Prostate gland (tissue), 2 donors: ENCODE measurements at regions not wholly inside any gene's neighbourhood (a gene's known extent, or its start where the extent isn't known, plus 50 kb on each side); places are given as distances from the start of the nearest gene placed in this dataset.
"Not testable (repeated sequence)": the region's sequence is repeated elsewhere in the genome, so short reads cannot be mapped to it uniquely, and the experiment has no call there.

Source experiments
- DNase-seq: peaks from one replicate; pipeline ENCODE4 v3.0.0-alpha.2; 2019; ENCODE audit warnings: low spot score
- H3K27ac ChIP-seq, 2 donors: fragments of 200-600 bp; sonication (generic); 2 replicates each; pipeline ENCODE4 v1.5.1; 2017 to 2019
- H3K27me3 ChIP-seq: fragments of 200-600 bp; sonication (generic); replicated peaks from 2 replicates; pipeline ENCODE4 v1.5.1; 2019; ENCODE audit not compliant: insufficient read depth
- H3K36me3 ChIP-seq, 2 donors: fragments of 200-600 bp; sonication (generic); 1 replicate in 1 of 2; 2 replicates in 1 of 2; pipeline versions ENCODE4 v1.5.1 to v1.8.1; 2017 to 2019
- H3K4me1 ChIP-seq: fragments of 200-600 bp; sonication (generic); replicated peaks from 2 replicates; pipeline ENCODE4 v1.5.1; 2019
- H3K4me3 ChIP-seq, 2 donors: fragments of 200-600 bp; sonication (generic); 2 replicates each; pipeline ENCODE4 v1.5.1; 2017 to 2019
- H3K9me3 ChIP-seq: fragments of 200-600 bp; sonication (generic); 2 replicates; pipeline ENCODE4 v1.5.1; 2017
- CTCF ChIP-seq, 4 experiments: fragments of 200-600 bp in 2 of 4; fragments of 450-650 bp in 2 of 4; sonication (generic) in 2 of 4; IDR thresholded peaks; 1 replicate in 3 of 4; 2 replicates in 1 of 4; pipeline ENCODE4 v1.5.1; 2016 to 2019; ENCODE audit warnings: antibody characterized with exemption in 4 of 4, mild to moderate bottlenecking in 2 of 4, moderate library complexity in 2 of 4
- POLR2A ChIP-seq: fragments of 450-650 bp; IDR thresholded peaks from one replicate; pipeline ENCODE4 v1.6.1; 2016; ENCODE audit warnings: antibody characterized with exemption, mild to moderate bottlenecking
- POLR2AphosphoS5 ChIP-seq: sonication (generic); formaldehyde crosslinking; IDR thresholded peaks from one replicate; pipeline ENCODE4 v1.6.1; 2017; ENCODE audit warnings: antibody characterized with exemption
- WGBS: methylation state at CpG from one replicate; pipeline ENCODE4 v1.1.5; 2018; 5-methylcytosine and 5-hydroxymethylcytosine counted together
- intact Hi-C: fragments of 100-400 bp; cut with DNase I; formaldehyde crosslinking; loops from one replicate; pipeline ENCODE4 v1.14.2; 2022

- H3K27me3 ChIP-seq = no peaks in the 10 kb centered on the region
- H3K4me3 ChIP-seq = no peak overlapping the region
- no peaks in the 10 kb centered on the region for H3K9me3 ChIP-seq
- TF ChIP-seq CTCF (IDR thresholded peaks at IDR 0.05) (no peak), POLR2AphosphoS5 (no peak), POLR2A (no peak)
- no peak for DNase-seq
- 80% methylated on average over 1 of the region's 1 CpG for WGBS
- intact Hi-C loops = no loop called here
- no peak overlapping the region for H3K27ac ChIP-seq
- no peaks in the 10 kb centered on the region for H3K36me3 ChIP-seq
- H3K4me1 ChIP-seq = no peaks in the 10 kb centered on the region
Measured at GRCh38 chr3:174365796-174366195, 493.3 kb upstream of the NAALADL2 start.

- H3K4me3 ChIP-seq, DNase-seq, H3K36me3 ChIP-seq, H3K27ac ChIP-seq, intact Hi-C loops, H3K27me3 ChIP-seq, H3K4me1 ChIP-seq, H3K9me3 ChIP-seq: not testable (repeated sequence)
- 79% methylated on average over 5 of the region's 5 CpGs for WGBS
Measured at GRCh38 chr3:174366904-174367303, 492.2 kb upstream of the NAALADL2 start.

GRCh38 chr3:174376346-174376745 lies 482.8 kb upstream of the NAALADL2 start:
- TF ChIP-seq POLR2A (no peak), CTCF (IDR thresholded peaks at IDR 0.05) (no peak), POLR2AphosphoS5 (no peak)
- Histone ChIP-seq H3K36me3 (no peaks in the 10 kb centered on the region), H3K27ac (no peak overlapping the region), H3K4me3 (no peak overlapping the region), H3K9me3 (no peaks in the 10 kb centered on the region), H3K27me3 (no peaks in the 10 kb centered on the region), H3K4me1 (no peaks in the 10 kb centered on the region)
- intact Hi-C loops = no loop called here
- no peak for DNase-seq

DNA sequence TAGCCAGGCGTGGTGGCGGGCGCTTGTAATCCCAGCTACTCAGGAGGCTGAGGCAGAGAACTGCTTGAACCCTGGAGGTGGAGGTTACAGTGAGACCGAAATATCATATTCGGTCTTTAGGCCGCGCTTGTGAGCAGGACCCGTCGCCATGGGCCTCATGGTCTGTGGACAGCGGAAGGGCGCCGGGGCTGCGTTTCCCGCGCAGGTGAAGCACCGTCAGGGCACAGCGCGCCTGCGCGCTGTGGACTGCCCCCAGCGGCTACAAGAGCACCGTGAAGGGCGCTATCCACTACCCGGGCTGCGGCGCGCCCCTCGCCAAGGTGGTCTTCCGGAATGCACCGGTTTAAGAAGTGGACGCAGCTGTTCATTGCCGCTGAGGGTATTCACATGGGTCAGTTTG lies 482.0 kb upstream of the NAALADL2 start:
- Histone ChIP-seq H3K9me3 (no peaks in the 10 kb centered on the region), H3K36me3 (no peaks in the 10 kb centered on the region), H3K27ac (no peak overlapping the region), H3K4me1 (no peaks in the 10 kb centered on the region), H3K27me3 (no peaks in the 10 kb centered on the region), H3K4me3 (no peak overlapping the region)
- WGBS = 95% methylated on average over 32 of the region's 32 CpGs
- TF ChIP-seq CTCF (IDR thresholded peaks at IDR 0.05) (no peak), POLR2A (no peak), POLR2AphosphoS5 (no peak)
- no peak for DNase-seq
- intact Hi-C loops = no loop called here

- 98% methylated on average over 13 of the region's 13 CpGs for WGBS
- DNase-seq = no peak
- intact Hi-C loops = no loop called here
- no peaks in the 10 kb centered on the region for H3K36me3 ChIP-seq
- TF ChIP-seq POLR2A (no peak), POLR2AphosphoS5 (no peak), CTCF (IDR thresholded peaks at IDR 0.05) (no peak)
- no peak overlapping the region for H3K27ac ChIP-seq
- no peak overlapping the region for H3K4me3 ChIP-seq
- H3K9me3 ChIP-seq = no peaks in the 10 kb centered on the region
- H3K4me1 ChIP-seq = no peaks in the 10 kb centered on the region
- no peaks in the 10 kb centered on the region for H3K27me3 ChIP-seq
Measured at GRCh38 chr3:174377684-174378083, 481.4 kb upstream of the NAALADL2 start.

DNA sequence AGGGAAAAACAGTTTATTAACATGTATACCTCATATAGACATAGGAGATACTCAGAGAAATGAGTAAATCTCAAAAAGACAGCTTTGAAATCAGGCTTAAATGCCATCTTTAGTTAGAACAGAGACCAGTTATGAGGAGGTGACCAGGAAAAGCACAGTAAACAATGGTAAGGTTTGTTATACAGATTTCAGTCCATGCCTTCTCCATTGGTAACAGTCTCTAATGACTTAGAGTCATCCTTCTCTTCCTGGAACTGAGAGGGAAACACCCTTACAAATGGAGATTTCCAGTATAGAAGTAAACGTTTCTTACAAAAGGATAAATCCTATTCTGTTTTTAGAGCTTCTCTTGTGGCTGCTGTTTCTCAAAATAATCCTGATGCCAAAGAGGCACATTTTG lies 476.3 kb upstream of the NAALADL2 start:
- intact Hi-C loops = no loop called here
- WGBS = 72% methylated on average over 1 of the region's 1 CpG
- Histone ChIP-seq H3K4me1 (no peaks in the 10 kb centered on the region), H3K27me3 (no peaks in the 10 kb centered on the region), H3K36me3 (no peaks in the 10 kb centered on the region), H3K4me3 (no peak overlapping the region), H3K27ac (no peak overlapping the region), H3K9me3 (no peaks in the 10 kb centered on the region)
- TF ChIP-seq POLR2AphosphoS5 (no peak), CTCF (IDR thresholded peaks at IDR 0.05) (no peak), POLR2A (no peak)
- DNase-seq = no peak
